ENCODE measurements at regions not wholly inside any gene's neighbourhood (a gene's known extent, or its start where the extent isn't known, plus 50 kb on each side); places are given as distances from the start of the nearest gene placed in this dataset.

GRCh38 chr16:5326395-5326794 is 228.8 kb upstream of the EEF2KMT start:
- TF ChIP-seq CTCF (IDR thresholded peaks at IDR 0.05; ENCODE audit: low read depth, low read length, poor library complexity, severe bottlenecking): no peak
- TF ChIP-seq EZH2phosphoT487 (IDR thresholded peaks at IDR 0.05; ENCODE audit: borderline replicate concordance, low read length): no peak
